Caki2 (cell line): ENCODE measurements at regions not wholly inside any gene's neighbourhood (a gene's known extent, or its start where the extent isn't known, plus 50 kb on each side); places are given as distances from the start of the nearest gene placed in this dataset.
"Not testable (repeated sequence)": the region's sequence is repeated elsewhere in the genome, so short reads cannot be mapped to it uniquely, and the experiment has no call there.

Experiments used
- DNase-seq: peaks from one replicate; pipeline ENCODE4 v3.0.0-alpha.2; 2015; ENCODE audit warnings: low read depth
- in situ Hi-C: cut with HindIII; loops from 2 replicates; pipeline ENCODE4 v1.10.0; 2016; ENCODE audit warnings: low sequenced_read_pairs, low pct_unique_long_range_greater_than_20kb, mixed read lengths

DNA sequence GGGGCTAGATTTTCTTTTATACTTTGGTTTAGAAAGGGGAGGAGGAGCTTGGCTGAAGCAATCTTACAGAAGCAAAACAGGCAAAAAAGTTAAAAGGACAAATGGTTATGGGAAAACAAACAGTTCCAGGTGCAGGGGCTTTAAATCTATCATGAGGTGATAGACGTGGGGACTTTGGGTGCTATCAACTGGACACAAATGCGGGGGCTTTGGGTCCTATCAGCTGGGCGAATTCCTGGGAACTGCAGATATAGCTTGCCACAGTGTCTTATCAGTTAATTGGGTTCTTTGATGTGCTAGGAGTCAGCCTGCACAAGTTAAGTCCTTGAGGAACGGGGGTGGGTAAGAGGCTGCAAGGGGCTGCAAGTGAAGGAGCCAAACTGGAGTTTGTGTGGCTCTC lies 260.6 kb downstream of the TUBA3C start:
- in situ Hi-C loops, result no loop called here
- DNase-seq, result no peak

DNA sequence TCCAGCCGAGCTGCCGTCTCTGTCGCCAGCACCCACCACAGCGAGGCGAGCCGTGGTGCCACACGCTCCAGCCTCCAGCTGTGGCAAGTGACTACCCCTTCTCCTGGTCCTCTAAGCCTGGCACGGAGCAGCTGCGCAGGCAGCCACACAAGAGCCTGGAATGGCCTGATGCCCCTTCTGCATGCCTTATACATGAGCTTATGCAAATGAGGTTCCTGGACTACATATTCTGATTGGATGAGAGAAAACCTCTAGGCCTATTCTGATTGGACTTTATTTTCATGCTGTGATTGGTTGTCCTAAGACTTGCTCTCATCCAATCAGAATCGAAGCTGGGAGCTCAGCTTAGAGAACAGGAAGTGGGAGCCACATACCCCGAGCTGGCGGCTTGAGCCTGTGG lies 276.5 kb downstream of the TUBA3C start:
- in situ Hi-C loops, DNase-seq: not testable (repeated sequence)

DNA sequence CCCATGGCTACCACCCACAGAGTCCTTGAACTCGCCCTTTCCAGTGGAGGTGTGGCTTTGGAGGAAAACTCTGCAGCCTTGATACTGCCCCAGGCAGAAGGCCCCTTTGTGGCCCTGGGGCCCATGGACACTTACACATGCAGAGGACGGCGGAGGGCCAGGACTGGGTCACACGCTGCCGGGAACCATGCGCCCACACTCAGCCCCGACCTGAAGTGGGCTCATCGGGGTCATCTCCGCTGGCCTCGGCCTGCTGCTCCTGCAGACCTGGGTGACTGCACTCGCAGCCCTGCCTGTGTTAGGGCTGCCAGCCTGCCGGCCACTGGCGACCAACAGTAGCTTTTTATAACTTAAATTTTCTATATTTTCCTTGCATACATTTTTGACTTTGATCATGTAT lies 286.2 kb downstream of the TUBA3C start:
- DNase-seq, in situ Hi-C loops: not testable (repeated sequence)

DNA sequence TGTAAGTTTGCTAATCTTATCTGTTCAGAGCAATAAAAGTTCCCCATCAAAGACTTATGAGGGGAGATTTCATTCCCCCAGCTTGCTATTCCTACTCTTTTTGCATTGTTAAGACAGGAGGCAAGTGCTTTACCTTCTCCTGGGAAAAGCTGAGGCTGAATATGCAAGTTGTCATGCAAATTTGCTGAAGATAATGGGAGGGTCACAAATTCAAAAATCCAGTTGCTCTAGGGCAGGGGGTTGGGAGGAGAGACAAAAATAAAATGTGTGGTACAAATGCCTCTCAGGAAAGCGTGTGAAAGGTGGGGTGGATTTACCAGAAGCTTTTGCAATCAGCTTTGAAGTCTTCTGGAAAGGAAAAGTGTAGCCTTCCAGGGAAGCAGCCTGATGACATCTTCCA lies 290.4 kb downstream of the TUBA3C start:
- DNase-seq, in situ Hi-C loops: not testable (repeated sequence)

GRCh38 chr13:18874875-18875789 lies 306.5 kb downstream of the TUBA3C start:
- DNase-seq, in situ Hi-C loops: not testable (repeated sequence)

DNA sequence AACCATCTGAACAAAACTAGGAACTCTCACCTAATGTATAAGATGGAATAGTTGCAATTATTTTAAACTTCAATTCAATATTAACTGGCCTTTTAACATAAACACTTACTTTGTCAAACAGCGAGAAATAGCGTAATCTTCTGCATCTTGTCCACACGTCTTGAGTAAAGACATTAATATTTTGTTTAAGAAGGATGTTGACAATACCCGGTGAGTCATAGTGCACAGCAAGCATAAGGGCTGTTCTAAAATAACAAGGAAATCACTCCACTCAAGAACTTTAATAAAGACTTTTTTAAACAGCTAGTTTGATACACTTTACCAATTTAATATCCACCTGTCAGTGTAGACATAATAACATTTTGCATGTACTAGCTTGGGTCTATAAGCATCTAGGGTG lies 311.1 kb downstream of the TUBA3C start:
- DNase-seq, in situ Hi-C loops: not testable (repeated sequence)

- in situ Hi-C loops, DNase-seq: not testable (repeated sequence)
Measured at GRCh38 chr13:18869365-18869764, 312.3 kb downstream of the TUBA3C start.

GRCh38 chr13:18837986-18838629 lies 343.5 kb downstream of the TUBA3C start:
- in situ Hi-C loops, DNase-seq: not testable (repeated sequence)

- in situ Hi-C loops, DNase-seq: not testable (repeated sequence)
Measured at GRCh38 chr13:18837179-18837745, 344.4 kb downstream of the TUBA3C start.

DNA sequence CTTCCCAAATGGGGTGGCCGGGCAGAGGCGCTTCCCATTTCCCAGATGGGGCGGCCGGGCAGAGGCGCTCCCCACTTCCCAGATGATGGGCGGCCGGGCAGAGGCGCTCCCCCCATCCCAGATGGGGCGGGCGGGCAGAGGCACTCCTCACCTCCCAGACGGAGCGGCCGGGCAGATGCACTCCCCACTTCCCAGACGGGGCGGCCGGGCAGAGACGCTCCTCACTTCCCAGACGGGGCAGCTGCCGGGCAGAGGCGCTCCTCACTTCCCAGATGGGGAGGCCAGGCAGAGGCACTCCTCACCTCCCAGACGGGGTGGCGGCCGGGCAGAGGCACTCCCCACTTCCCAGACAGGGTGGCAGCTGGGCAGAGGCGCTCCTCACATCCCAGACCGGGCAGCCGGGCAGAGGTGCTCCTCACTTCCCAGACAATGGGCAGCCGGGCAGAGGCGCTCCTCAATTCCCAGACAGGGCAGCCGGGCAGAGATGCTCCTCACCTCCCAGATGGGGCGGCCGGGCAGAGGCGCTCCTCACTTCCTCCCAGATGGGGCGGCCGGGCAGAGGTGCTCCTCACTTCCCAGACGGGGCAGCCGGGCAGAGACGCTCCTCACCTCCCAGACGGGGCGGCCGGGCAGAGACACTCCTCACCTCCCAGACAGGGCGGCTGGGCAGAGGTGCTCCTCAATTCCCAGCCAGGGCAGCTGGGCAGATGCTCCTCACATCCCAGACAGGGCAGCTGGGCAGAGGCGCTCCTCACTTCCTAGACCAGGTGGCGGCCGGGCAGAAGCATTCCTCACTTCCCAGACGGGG lies 345.0 kb downstream of the TUBA3C start:
- in situ Hi-C loops, DNase-seq: not testable (repeated sequence)

DNA sequence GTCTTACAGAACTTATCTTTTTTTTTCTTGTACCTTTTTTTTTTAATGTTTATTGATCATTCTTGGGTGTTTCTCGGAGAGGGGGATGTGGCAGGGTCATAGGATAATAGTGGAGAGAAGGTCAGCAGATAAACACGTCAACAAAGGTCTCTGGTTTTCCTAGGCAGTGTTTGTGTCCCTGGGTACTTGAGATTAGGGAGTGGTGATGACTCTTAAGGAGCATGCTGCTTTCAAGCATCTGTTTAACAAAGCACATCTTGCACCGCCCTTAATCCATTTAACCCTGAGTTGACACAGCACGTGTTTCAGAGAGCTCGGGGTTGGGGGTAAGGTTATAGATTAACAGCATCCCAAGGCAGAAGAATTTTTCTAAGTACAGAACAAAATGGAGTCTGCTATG lies 345.9 kb downstream of the TUBA3C start:
- in situ Hi-C loops, DNase-seq: not testable (repeated sequence)

GRCh38 chr13:18824678-18825077 lies 356.9 kb downstream of the TUBA3C start:
- in situ Hi-C loops, DNase-seq: not testable (repeated sequence)

DNA sequence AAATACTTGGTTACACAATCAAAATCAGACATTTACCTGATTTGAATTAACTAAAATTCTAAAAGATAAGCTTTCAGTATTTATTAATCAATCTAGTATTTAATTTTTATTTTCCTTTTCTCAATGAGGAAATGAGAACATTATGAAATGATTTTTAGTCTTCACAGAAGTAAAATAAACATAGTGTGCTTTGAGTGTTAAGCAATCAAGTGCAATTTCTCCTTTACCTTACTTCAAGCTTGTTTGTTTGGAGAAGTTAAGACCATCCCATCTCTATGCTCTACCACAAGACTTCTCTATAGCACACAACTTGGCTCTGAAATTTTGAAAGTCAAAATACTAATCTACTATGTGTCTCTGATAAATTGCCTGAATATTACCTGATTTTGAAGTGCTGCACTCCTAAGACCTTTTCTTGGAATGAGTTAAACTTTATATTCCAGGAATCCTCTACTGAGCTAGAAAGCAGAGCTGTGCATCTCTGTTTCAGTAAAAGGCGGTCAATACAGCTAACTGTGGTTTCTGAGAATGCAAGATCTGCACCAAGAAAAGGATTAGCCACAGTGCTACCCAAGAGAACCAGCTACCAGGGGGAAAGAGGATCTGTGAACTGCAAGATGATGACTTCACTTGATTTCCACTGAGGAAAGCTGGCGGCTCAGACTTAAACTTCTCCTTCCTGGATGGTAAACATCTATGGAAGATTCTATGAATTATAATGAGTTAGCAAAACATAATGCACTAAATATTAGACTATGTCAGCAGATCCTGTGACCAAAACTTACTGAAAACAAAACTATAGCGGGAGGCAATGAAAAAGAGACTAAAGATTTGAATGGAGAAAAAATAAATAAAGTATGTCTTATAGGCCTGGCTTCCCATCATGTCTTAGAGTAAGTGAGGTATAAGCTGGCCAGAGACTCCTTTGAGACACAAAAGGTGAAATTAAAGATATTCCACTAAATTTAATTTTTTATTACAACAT lies 358.7 kb downstream of the TUBA3C start:
- in situ Hi-C loops, result not testable (repeated sequence)

GRCh38 chr13:18773988-18774387 lies 407.6 kb downstream of the TUBA3C start:
- DNase-seq, in situ Hi-C loops: not testable (repeated sequence)

More for the DNA sequence above, 358.7 kb downstream of the TUBA3C start:
- not testable (repeated sequence) for DNase-seq

- peak; percentile 1 for DNase-seq
- in situ Hi-C loops, result not testable (repeated sequence)
Measured at GRCh38 chr13:18741696-18742095, 439.9 kb downstream of the TUBA3C start.

GRCh38 chr13:18739310-18739709 lies 442.3 kb downstream of the TUBA3C start:
- no peak for DNase-seq
- in situ Hi-C loops, result no loop called here

DNA sequence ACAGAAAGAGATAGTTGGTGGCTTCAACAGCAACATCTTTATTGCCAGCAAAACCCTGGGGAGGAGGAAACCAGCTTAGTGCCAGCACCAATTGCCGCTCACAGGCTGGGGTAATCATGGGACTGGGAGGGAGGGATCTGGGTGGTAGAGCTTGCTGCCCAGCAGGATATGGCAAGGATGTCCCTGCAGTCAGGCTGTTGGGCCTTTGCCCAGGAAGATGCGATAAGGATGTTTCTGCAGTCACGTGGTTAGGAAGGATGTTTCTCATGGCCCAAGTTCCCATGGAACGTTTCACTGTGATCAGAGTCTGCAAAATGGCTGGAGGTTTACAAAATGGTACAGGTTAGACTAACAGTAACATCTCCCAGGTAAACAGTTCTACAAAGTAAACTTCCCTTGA lies 443.5 kb downstream of the TUBA3C start:
- in situ Hi-C loops, DNase-seq: not testable (repeated sequence)
